Lower lobe of right lung (tissue), 2 donors: ENCODE measurements at regions not wholly inside any gene's neighbourhood (a gene's known extent, or its start where the extent isn't known, plus 50 kb on each side); places are given as distances from the start of the nearest gene placed in this dataset.

ENCODE experiments used
- ATAC-seq, 2 donors: fragments of 200-7000 bp; cut with Tn5 transposase; one replicate each; pipeline ENCODE4 v1.9.1; 2020 to 2022; ENCODE audit warnings: mild to moderate bottlenecking in 2 of 2, moderate library complexity in 2 of 2
- DNase-seq: peaks from one replicate; pipeline ENCODE4 v3.0.0-alpha.2; 2020
- H3K27ac ChIP-seq: fragments of 200-600 bp; one replicate; pipeline ENCODE4 v1.8.0; 2022
- H3K27me3 ChIP-seq: fragments of 200-600 bp; one replicate; pipeline ENCODE4 v1.8.0; 2022; ENCODE audit warnings: low read depth
- H3K36me3 ChIP-seq: fragments of 200-600 bp; one replicate; pipeline ENCODE4 v1.8.0; 2022; ENCODE audit warnings: mild to moderate bottlenecking
- H3K4me1 ChIP-seq: fragments of 200-600 bp; one replicate; pipeline ENCODE4 v1.8.0; 2022
- H3K4me3 ChIP-seq: fragments of 200-600 bp; one replicate; pipeline ENCODE4 v1.8.0; 2022; ENCODE audit warnings: mild to moderate bottlenecking
- H3K9me3 ChIP-seq: fragments of 200-600 bp; one replicate; pipeline ENCODE4 v1.8.0; 2022
- intact Hi-C: fragments of 100-400 bp; cut with DNase I; formaldehyde crosslinking; loops from one replicate; pipeline ENCODE4 v1.11.0; 2022
- TF ChIP-seq, protein P1 (sequence below): fragments of 200-600 bp; IDR thresholded peaks from one replicate; pipeline ENCODE4 v1.8.0; 2022; ENCODE audit warnings: antibody characterized with exemption, mild to moderate bottlenecking
- donor health status: DM: no; HTN: yes; CAD: no; lungs with severe emphysema.

- intact Hi-C loops: no loop called here
- Histone ChIP-seq H3K27ac (no peak overlapping the region), H3K4me3 (no peak overlapping the region), H3K4me1 (no peaks in the 10 kb centered on the region), H3K27me3 (no peaks in the 10 kb centered on the region), H3K9me3 (no peaks in the 10 kb centered on the region), H3K36me3 (no peaks in the 10 kb centered on the region)
- DNase-seq (no peak), ATAC-seq (no peak)
- TF ChIP-seq, protein P1, sequence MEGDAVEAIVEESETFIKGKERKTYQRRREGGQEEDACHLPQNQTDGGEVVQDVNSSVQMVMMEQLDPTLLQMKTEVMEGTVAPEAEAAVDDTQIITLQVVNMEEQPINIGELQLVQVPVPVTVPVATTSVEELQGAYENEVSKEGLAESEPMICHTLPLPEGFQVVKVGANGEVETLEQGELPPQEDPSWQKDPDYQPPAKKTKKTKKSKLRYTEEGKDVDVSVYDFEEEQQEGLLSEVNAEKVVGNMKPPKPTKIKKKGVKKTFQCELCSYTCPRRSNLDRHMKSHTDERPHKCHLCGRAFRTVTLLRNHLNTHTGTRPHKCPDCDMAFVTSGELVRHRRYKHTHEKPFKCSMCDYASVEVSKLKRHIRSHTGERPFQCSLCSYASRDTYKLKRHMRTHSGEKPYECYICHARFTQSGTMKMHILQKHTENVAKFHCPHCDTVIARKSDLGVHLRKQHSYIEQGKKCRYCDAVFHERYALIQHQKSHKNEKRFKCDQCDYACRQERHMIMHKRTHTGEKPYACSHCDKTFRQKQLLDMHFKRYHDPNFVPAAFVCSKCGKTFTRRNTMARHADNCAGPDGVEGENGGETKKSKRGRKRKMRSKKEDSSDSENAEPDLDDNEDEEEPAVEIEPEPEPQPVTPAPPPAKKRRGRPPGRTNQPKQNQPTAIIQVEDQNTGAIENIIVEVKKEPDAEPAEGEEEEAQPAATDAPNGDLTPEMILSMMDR: no peak
Measured at GRCh38 chr1:168438626-168439025, 105.2 kb downstream of the XCL2 start.

DNA sequence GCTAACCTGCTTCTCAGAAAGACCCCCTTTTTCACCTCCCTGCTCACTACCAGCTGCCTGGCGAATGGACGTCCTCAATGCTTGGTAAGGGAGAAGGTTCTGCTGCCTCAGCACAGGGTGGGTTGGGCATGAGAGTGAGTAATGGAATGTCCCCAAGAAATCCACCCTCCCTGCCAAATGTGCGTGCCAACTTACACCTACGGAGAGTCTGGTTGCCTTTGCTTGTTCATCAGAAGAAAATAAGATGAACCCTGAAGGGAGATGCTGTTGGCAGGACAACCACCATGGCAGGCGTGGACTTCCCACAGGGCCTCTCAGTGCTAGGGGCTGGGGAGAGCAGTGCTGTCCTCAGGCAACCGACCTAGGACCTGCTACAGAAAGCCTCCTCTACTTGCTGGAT lies 106.0 kb downstream of the XCL2 start:
- H3K4me1 ChIP-seq: no peaks in the 10 kb centered on the region
- no peak for DNase-seq

GRCh38 chr1:168435439-168435838 lies 108.4 kb downstream of the XCL2 start:
- Histone ChIP-seq H3K27me3 (no peaks in the 10 kb centered on the region), H3K9me3 (no peaks in the 10 kb centered on the region), H3K36me3 (no peaks in the 10 kb centered on the region), H3K4me3 (no peak overlapping the region), H3K4me1 (no peaks in the 10 kb centered on the region), H3K27ac (no peak overlapping the region)
- DNase-seq (no peak), ATAC-seq (no peak)
- intact Hi-C loops: no loop called here
- TF ChIP-seq, protein P1: no peak

More for the DNA sequence above, 106.0 kb downstream of the XCL2 start:
- no peak overlapping the region for H3K4me3 ChIP-seq
- no peaks in the 10 kb centered on the region for H3K27me3 ChIP-seq
- H3K27ac ChIP-seq: no peak overlapping the region
- ATAC-seq: no peak
- H3K36me3 ChIP-seq: no peaks in the 10 kb centered on the region
- H3K9me3 ChIP-seq: no peaks in the 10 kb centered on the region
- intact Hi-C loops: no loop called here
- TF ChIP-seq, protein P1: no peak

- TF ChIP-seq, protein P1: no peak
- ATAC-seq (no peak), DNase-seq (no peak)
- Histone ChIP-seq H3K27me3 (no peaks in the 10 kb centered on the region), H3K4me3 (no peak overlapping the region), H3K4me1 (no peaks in the 10 kb centered on the region), H3K36me3 (no peaks in the 10 kb centered on the region), H3K9me3 (no peaks in the 10 kb centered on the region), H3K27ac (no peak overlapping the region)
- intact Hi-C loops: no loop called here
Measured at GRCh38 chr1:168433238-168433637, 110.6 kb downstream of the XCL2 start.

DNA sequence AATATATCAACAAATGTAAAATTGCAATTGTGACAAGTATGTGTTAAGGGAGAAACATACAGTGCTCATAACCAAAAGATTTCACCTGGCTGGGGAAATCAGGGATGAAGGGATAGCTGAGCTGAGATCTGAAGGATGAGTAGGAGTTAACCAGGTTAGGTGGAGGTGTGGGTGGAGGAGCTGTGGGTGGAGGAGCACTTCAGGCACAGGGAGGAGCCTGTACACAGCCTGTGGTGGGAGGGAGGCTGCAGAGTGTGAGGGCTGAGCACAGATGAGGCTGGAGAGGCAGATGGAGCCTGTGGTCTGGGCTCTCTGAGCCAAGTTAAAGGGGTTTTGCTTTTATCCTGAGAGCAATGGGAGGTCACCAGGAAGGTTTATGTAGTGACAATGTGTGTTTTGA lies 111.9 kb downstream of the XCL2 start:
- TF ChIP-seq, protein P1: no peak
- no peaks in the 10 kb centered on the region for H3K36me3 ChIP-seq
- no peaks in the 10 kb centered on the region for H3K27me3 ChIP-seq
- intact Hi-C loops: no loop called here
- ATAC-seq (no peak), DNase-seq (no peak)
- H3K4me1 ChIP-seq: peaks cover 6% of the 10 kb centered on the region
- no peaks in the 10 kb centered on the region for H3K9me3 ChIP-seq
- H3K27ac ChIP-seq: no peak overlapping the region
- H3K4me3 ChIP-seq: no peak overlapping the region

DNA sequence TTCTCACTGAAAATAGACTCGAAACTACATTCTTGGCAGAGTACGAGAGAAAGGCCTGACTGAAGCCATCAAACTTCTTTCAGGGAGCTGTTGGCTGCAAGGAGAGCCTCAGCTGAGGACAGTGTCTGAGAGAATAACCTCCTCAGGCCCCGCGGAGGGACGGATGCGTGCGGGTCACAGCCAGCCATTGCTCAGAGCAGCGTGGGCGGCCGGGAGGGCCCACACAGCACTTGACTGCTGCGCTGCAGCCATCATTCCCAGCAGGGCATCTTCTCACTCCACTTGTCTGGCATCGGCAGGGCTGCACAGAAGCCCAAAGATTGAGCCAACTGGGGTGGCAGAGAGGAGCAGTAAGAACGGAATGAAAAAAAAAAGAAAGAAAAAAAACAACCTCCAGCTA lies 113.5 kb downstream of the XCL2 start:
- Histone ChIP-seq H3K4me3 (no peak overlapping the region), H3K36me3 (no peaks in the 10 kb centered on the region), H3K27ac (no peak overlapping the region), H3K9me3 (no peaks in the 10 kb centered on the region), H3K4me1 (peaks cover 7% of the 10 kb centered on the region), H3K27me3 (no peaks in the 10 kb centered on the region)
- no peak for DNase-seq
- ATAC-seq: no peak
- TF ChIP-seq, protein P1: no peak
- intact Hi-C loops: no loop called here
